HG02938 (cell line): ENCODE measurements at regions not wholly inside any gene's neighbourhood (a gene's known extent, or its start where the extent isn't known, plus 50 kb on each side); places are given as distances from the start of the nearest gene placed in this dataset.

Source experiments
- ATAC-seq: cut with Tn5 transposase; IDR thresholded peaks from one replicate; pipeline ENCODE4 v1.9.1; 2021; ENCODE audit warnings: mild to moderate bottlenecking, moderate library complexity; ENCODE audit not compliant: unreplicated experiment

DNA sequence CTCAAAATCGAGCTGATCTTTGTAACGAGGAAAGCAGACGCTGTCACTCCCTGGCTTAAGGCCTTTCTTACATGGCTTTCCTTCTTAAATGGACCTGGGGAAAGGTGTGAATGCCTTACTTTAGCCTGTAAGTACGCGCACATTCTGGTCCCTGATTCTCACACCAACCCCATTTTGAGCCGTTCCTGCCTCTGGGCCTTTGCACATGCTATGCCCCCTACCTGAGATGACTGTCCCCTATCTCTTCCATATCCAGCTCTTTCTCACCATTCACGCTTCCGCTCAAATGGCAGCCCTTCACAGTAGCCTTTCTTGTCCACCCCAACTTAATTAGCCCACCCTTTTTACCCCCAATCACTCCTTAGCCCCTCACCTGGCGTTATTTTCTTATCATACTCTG, 496.7 kb downstream of the SHQ1 start:
- no peak for ATAC-seq

- ATAC-seq: no peak
Measured at GRCh38 chr3:72350761-72351505, 497.3 kb downstream of the SHQ1 start.

DNA sequence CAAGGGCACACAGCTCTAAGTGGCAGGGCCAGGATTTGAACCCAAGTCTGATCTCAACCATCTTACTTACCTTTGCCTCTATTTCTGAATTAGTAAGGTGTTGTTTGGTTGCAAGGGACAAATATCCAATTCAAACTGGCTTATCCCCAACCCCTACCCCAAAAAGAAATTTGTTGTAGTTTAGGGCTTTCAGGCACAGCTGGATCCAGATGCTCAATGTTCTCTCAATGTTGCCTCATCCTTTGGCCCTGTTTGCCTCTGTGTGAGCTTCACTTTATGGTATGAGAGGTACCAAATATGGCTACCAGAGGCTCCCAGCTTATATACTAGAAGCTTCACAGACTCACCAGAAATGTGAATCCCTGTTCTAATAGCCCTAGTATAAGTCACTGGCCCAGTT, 499.9 kb downstream of the SHQ1 start:
- ATAC-seq: no peak

- peak; percentile 51 for ATAC-seq
Measured at GRCh38 chr3:72347819-72348319, 500.4 kb downstream of the SHQ1 start.

DNA sequence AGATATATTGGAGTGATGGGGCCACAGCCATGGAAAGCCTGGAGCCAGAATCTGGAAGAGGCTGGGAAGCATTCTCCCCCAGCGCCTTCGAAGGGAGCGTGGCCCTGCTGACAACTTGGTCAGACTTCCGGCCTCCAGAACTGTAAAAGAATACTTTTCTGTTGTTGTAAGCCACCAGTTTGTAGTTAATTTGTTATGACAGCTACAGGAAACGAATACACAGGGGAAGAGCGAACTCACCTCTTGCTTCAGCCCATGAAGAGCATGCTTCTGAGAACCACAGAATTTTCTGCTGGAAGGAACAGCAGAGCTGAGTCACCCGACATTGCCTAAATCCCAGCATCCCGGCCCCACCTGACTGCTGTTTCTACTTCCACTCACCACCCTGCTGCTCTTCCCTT, 501.7 kb downstream of the SHQ1 start:
- no peak for ATAC-seq

DNA sequence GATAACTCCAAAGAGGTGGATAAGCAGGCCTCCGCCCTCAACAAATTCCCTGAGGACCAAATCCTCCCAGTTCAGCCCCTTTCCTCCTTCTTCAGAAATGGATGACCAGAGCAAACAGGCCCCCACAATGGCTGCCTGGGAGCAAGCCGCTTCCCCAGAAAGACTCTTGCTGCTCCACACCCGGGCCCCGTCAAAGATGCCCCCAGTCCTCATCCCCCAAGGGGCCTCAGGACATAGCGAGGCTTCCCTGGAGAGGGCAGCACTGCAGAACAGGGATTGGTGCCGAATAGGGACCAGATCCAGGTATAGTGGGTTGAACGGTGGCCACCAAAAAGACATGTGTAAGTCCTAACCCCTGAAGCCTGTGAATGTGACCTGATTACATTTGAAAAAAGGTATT, 502.3 kb downstream of the SHQ1 start:
- no peak for ATAC-seq

GRCh38 chr3:72345237-72345878, 502.9 kb downstream of the SHQ1 start:
- no peak for ATAC-seq

GRCh38 chr3:72344647-72345046, 503.6 kb downstream of the SHQ1 start:
- no peak for ATAC-seq

- ATAC-seq: no peak
Measured at GRCh38 chr3:72344236-72344635, 504.0 kb downstream of the SHQ1 start.

DNA sequence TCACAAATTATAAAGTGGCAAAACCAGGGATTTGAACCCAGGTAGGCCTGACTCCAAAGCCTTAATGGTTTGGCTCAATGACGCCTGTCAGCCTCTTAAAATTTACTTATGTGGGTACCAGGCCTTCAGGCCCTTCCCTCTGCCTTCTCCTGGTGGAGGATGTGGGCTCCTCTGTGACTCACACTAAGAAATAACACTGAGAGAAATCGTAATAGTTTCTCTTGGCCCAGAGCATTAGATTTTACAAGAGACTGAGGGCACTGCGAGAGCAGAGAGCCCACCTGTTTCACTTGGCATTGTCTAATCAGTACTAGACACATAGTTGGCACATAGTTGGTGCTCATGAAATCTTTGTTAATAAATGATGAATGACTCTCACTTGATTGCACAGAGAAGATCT, 505.2 kb downstream of the SHQ1 start:
- ATAC-seq: no peak

GRCh38 chr3:72342450-72342849, 505.8 kb downstream of the SHQ1 start:
- no peak for ATAC-seq

DNA sequence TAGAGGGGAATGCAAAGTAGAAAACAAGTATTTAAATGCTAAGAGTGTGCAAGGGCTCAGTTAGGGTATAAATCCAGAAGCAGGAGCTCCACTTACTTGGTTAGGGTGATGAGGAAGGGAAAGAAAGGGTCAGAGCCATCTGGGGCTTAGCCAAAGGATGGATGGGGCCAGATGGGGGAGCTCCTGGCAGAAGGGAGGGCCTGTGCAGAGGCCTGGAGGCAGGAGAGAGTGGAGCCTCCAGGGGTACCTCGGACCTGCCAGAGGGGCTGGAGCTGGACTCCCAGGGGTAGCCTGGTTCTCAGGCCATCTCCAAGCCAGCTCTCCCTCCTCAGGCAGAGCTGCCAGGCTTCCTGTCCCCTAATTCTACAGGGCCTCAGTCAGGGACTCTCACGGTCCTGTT, 506.3 kb downstream of the SHQ1 start:
- ATAC-seq: no peak

GRCh38 chr3:72341380-72341770, 506.9 kb downstream of the SHQ1 start:
- ATAC-seq: no peak

GRCh38 chr3:72340476-72341379, 507.5 kb downstream of the SHQ1 start:
- no peak for ATAC-seq

- no peak for ATAC-seq
Measured at GRCh38 chr3:72340056-72340455, 508.2 kb downstream of the SHQ1 start.

DNA sequence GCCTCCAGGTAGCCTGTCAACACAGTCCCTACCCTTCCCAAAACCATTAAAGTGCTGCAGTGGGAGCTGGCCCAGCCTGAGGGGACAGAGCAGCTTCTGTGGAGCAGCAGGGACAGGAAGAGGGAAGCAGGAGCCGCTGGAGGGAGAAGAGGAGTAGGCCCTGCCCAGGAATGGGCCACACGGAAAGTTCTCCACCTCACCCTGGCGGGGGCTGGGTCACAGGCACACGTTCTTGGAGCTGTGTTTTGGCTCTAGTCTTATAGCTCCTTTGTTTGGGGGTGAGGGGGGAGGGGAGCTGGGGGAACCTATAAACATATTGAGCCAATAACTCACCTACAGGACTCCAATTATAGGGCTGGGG, 508.6 kb downstream of the SHQ1 start:
- ATAC-seq: no peak

DNA sequence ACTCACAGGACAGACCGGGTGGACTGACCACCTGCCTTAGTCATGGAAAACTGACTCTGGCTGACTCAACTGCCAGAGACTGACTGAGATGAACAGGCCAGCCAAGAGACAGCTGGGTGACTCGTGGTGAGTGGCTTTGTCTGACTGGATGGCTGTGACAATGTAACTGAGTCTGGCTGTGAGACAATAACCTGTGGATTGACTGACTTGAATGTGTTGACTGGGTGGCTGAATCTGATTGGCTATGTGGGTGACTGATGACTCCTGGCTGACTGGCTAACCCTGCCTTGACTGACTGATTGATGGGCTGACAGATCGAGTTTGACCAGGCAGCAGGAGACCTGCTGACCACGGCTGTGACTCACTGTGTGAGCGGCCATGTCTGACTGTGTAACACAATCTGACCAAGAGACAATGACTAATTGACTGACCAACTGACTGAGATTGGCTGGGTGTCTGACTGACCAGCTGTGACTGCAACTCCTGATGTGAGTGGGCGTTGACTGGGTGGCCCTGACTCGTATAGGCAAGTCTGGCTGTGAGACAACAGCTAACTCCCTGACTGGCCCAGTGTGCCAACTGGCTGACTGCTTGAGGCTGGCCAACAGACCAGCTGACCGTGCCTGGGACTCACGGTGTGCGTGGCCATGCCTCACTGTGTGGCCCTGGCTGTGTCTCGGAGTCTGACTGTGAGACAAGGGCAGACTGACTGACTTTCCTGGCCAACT, 509.1 kb downstream of the SHQ1 start:
- no peak for ATAC-seq

DNA sequence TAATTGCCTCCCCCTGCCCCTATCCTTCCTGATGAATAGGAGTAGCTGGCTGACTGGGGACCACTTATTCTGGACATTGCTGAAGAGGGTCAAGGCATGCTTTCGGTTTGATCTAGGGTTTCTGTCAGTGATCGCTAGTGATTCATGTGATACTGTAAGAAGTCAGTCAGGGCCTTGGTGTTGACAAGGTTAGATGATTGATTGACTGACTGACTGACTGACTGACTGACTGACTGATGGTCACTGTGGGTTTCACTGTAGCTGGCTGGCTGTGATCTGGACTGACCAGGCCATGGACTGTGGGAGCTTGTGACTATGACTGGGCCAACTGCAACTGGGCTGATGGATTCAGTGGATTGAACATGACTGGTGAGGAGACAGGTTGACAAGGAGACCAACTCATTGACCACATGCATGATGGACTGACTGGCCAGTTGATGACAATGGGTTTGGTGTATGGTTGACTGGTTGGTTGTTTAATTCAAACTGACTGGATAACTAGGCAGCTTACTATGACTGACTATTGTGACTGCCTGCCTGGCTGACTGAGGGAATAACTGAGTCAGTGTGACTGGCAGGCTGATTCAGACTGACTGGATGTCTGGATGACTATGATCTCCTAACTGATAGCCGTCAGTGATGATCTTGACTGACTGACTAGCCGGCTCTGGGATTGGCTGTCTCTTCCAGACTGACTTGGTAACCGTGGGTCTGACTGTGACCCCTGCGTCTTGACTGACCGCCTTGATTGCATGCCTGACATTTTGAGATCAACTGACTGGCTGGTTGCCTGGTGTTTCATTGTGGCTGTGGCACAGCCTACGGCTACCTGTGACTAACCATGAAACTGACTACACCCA, 509.9 kb downstream of the SHQ1 start:
- ATAC-seq: no peak

- no peak for ATAC-seq
Measured at GRCh38 chr3:72337480-72337855, 510.8 kb downstream of the SHQ1 start.

- ATAC-seq: no peak
Measured at GRCh38 chr3:72336821-72337479, 511.3 kb downstream of the SHQ1 start.
